WTC11 (cell line): ENCODE measurements at regions not wholly inside any gene's neighbourhood (a gene's known extent, or its start where the extent isn't known, plus 50 kb on each side); places are given as distances from the start of the nearest gene placed in this dataset.

Experiments
- ATAC-seq: fragments of 200-7000 bp; cut with Tn5 transposase; 2 replicates; pipeline ENCODE4 v1.10.0; 2021; ENCODE audit warnings: mild to moderate bottlenecking, moderate library complexity
- CTCF ChIA-PET: fragments of 300-600 bp; sonication (Branson Sonifier 250); formaldehyde crosslinking; loops from one replicate; lab custom pipeline; 2021; ENCODE audit warnings: antibody characterized with exemption; lab: Charles Lee
- POLR2A ChIA-PET: fragments of 350-600 bp; sonication (Branson Sonifier 250); formaldehyde crosslinking; loops from one replicate; lab custom pipeline; 2021; ENCODE audit warnings: antibody characterized with exemption; lab: Charles Lee
- DNase-seq: peaks from one replicate; pipeline ENCODE4 v3.0.0; 2021; ENCODE audit warnings: low spot score
- H3K27ac Mint-ChIP-seq: 2 replicates; pipeline ENCODE4 v1.8.0; 2021; ENCODE audit warnings: mixed read lengths
- H3K27me3 Mint-ChIP-seq: 2 replicates; pipeline ENCODE4 v1.8.0; 2021; ENCODE audit warnings: low read depth, mild to moderate bottlenecking, moderate library complexity, mixed read lengths
- H3K36me3 Mint-ChIP-seq: 2 replicates; pipeline ENCODE4 v1.8.0; 2021; ENCODE audit warnings: mixed read lengths
- H3K4me1 Mint-ChIP-seq: 2 replicates; pipeline ENCODE4 v1.8.0; 2022; ENCODE audit warnings: mixed read lengths
- H3K4me3 Mint-ChIP-seq: 2 replicates; pipeline ENCODE4 v1.8.0; 2021; ENCODE audit warnings: mild to moderate bottlenecking, moderate library complexity, mixed read lengths
- H3K9me3 Mint-ChIP-seq: 2 replicates; pipeline ENCODE4 v1.8.0; 2021; ENCODE audit warnings: mixed read lengths
- E2F1 ChIP-seq: sonication (generic); formaldehyde crosslinking; IDR thresholded peaks from 2 replicates; pipeline ENCODE4 v1.8.0; 2022; ENCODE audit warnings: mild to moderate bottlenecking, missing genetic modification reagents
- ELF4 ChIP-seq: sonication (generic); formaldehyde crosslinking; IDR thresholded peaks from 2 replicates; pipeline ENCODE4 v1.8.1; 2022; ENCODE audit warnings: low read depth, mild to moderate bottlenecking, moderate library complexity, missing genetic modification reagents
- FOXP1 ChIP-seq: sonication (generic); formaldehyde crosslinking; IDR thresholded peaks from 2 replicates; pipeline ENCODE4 v1.8.0; 2022; ENCODE audit warnings: missing genetic modification reagents, mild to moderate bottlenecking, moderate library complexity, borderline replicate concordance
- IRF1 ChIP-seq: sonication (generic); formaldehyde crosslinking; IDR thresholded peaks from 2 replicates; pipeline ENCODE4 v1.8.0; 2023; ENCODE audit warnings: missing genetic modification reagents
- IRF2 ChIP-seq: sonication (generic); formaldehyde crosslinking; IDR thresholded peaks from 2 replicates; pipeline ENCODE4 v1.8.0; 2022; ENCODE audit warnings: low read depth, missing genetic modification reagents, borderline replicate concordance
- MAX ChIP-seq: sonication (generic); formaldehyde crosslinking; IDR thresholded peaks from 2 replicates; pipeline ENCODE4 v1.8.0; 2022; ENCODE audit warnings: mild to moderate bottlenecking, missing genetic modification reagents
- NFYB ChIP-seq: sonication (generic); formaldehyde crosslinking; conservative IDR thresholded peaks from 2 replicates; pipeline ENCODE4 v1.8.0; 2022; ENCODE audit warnings: low read depth, missing genetic modification reagents
- NR1H2 ChIP-seq: sonication (generic); formaldehyde crosslinking; IDR thresholded peaks from 2 replicates; pipeline ENCODE4 v1.9.0; 2021; ENCODE audit warnings: mild to moderate bottlenecking, moderate library complexity, missing genetic modification reagents
- NR2C2 ChIP-seq: sonication (generic); formaldehyde crosslinking; IDR thresholded peaks from 2 replicates; pipeline ENCODE4 v1.8.0; 2022; ENCODE audit warnings: mild to moderate bottlenecking, missing genetic modification reagents
- RORB ChIP-seq: fragments of 250-450 bp; sonication (Bioruptor Pico); IDR thresholded peaks from 2 replicates; pipeline ENCODE4 v1.9.0; 2021; ENCODE audit warnings: mild to moderate bottlenecking
- SMAD4 ChIP-seq: sonication (generic); formaldehyde crosslinking; IDR thresholded peaks from 2 replicates; pipeline ENCODE4 v1.8.0; 2022; ENCODE audit warnings: mild to moderate bottlenecking, missing genetic modification reagents
- TEAD1 ChIP-seq: sonication (generic); formaldehyde crosslinking; IDR thresholded peaks from 2 replicates; pipeline ENCODE4 v1.8.0; 2022; ENCODE audit warnings: mild to moderate bottlenecking, missing genetic modification reagents
- TEAD4 ChIP-seq: sonication (generic); formaldehyde crosslinking; IDR thresholded peaks from 2 replicates; pipeline ENCODE4 v1.8.0; 2022; ENCODE audit warnings: mild to moderate bottlenecking, missing genetic modification reagents
- ZNF671 ChIP-seq: fragments of 250-450 bp; sonication (Bioruptor Pico); IDR thresholded peaks from 2 replicates; pipeline ENCODE4 v1.8.0; 2021; ENCODE audit warnings: mild to moderate bottlenecking
- TF ChIP-seq, protein P1 (sequence below): sonication (generic); formaldehyde crosslinking; IDR thresholded peaks from 2 replicates; pipeline ENCODE4 v1.8.1; 2022; ENCODE audit warnings: low read depth, mild to moderate bottlenecking, moderate library complexity, missing genetic modification reagents, borderline replicate concordance
- TF ChIP-seq, protein P2 (sequence below): fragments of 250-450 bp; sonication (Bioruptor Pico); IDR thresholded peaks from 2 replicates; pipeline ENCODE4 v1.8.0; 2021; ENCODE audit warnings: mild to moderate bottlenecking
- TF ChIP-seq, protein P3 (sequence below): sonication (generic); formaldehyde crosslinking; IDR thresholded peaks from 2 replicates; pipeline ENCODE4 v1.8.1; 2023; ENCODE audit warnings: mild to moderate bottlenecking, missing genetic modification reagents

DNA sequence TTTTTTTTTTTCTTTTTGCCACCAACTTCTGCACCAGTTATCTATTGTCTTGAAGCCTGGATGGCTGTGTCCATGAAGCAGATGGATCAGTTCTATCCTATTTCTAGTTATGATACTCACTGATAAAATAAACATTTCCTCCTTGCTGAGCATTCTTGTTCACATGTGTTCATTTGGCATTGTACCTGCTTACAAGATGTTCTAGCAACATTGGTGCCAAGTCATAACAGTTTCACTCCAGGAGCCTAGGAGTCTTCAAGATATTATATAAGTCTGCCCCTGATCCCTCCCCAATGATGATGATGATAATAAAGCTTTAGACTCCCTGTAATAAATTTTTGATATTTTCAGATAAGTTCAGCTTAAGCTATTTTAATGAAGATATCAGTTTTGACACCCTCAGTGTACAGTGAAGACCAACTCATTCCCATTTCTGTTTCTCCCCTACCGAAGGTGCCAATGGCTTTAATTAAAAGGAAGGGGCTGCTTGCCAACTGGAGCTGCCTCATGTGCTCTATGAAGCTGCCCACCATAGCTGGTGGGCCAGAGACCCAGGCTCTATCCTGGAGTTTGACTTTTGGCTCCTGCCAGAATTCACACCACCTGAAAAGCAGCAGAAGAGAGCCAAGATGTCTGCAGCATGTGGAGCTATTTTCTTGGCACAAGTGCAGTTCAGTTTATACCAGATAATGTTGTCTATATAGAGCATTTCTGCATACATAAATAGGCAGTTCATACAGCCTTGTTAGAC, 265.4 kb upstream of the TET2 start:
- POLR2A ChIA-PET: no interaction called here

GRCh38 chr4:104890598-104891275, 255.9 kb upstream of the TET2 start:
- H3K36me3 Mint-ChIP-seq: no peaks in the 10 kb centered on the region
- CTCF ChIA-PET: no interaction called here
- H3K9me3 Mint-ChIP-seq: no peaks in the 10 kb centered on the region
- peaks cover 5% of the 10 kb centered on the region for H3K27me3 Mint-ChIP-seq
- TF ChIP-seq MAX (CRISPR knock-in tag) (no peak), SMAD4 (CRISPR knock-in tag) (no peak), TEAD1 (CRISPR knock-in tag) (no peak), ZNF671 (CRISPR knock-in tag) (no peak)
- no peak for ATAC-seq
- no peak for DNase-seq
- H3K4me1 Mint-ChIP-seq: no peaks in the 10 kb centered on the region
- no peak overlapping the region for H3K27ac Mint-ChIP-seq
- POLR2A ChIA-PET: no interaction called here
- H3K4me3 Mint-ChIP-seq: no peak overlapping the region

More for the DNA sequence above, 265.4 kb upstream of the TET2 start:
- no peaks in the 10 kb centered on the region for H3K9me3 Mint-ChIP-seq
- peaks cover 4% of the 10 kb centered on the region; the same call in 1 of the 2 replicates for H3K27me3 Mint-ChIP-seq
- peaks cover 4% of the 10 kb centered on the region; the same call in 1 of the 2 replicates for H3K4me1 Mint-ChIP-seq
- CTCF ChIA-PET: no interaction called here
- DNase-seq (no peak), ATAC-seq (no peak)
- no peaks in the 10 kb centered on the region for H3K36me3 Mint-ChIP-seq
- no peak overlapping the region for H3K27ac Mint-ChIP-seq
- H3K4me3 Mint-ChIP-seq: no peak overlapping the region
- TF ChIP-seq, protein P1, sequence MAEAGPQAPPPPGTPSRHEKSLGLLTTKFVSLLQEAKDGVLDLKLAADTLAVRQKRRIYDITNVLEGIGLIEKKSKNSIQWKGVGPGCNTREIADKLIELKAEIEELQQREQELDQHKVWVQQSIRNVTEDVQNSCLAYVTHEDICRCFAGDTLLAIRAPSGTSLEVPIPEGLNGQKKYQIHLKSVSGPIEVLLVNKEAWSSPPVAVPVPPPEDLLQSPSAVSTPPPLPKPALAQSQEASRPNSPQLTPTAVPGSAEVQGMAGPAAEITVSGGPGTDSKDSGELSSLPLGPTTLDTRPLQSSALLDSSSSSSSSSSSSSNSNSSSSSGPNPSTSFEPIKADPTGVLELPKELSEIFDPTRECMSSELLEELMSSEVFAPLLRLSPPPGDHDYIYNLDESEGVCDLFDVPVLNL (CRISPR knock-in tag): no peak
- no peak for TF ChIP-seq IRF1
- TF ChIP-seq, protein P2, sequence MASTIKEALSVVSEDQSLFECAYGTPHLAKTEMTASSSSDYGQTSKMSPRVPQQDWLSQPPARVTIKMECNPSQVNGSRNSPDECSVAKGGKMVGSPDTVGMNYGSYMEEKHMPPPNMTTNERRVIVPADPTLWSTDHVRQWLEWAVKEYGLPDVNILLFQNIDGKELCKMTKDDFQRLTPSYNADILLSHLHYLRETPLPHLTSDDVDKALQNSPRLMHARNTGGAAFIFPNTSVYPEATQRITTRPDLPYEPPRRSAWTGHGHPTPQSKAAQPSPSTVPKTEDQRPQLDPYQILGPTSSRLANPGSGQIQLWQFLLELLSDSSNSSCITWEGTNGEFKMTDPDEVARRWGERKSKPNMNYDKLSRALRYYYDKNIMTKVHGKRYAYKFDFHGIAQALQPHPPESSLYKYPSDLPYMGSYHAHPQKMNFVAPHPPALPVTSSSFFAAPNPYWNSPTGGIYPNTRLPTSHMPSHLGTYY (CRISPR knock-in tag): no peak
- TF ChIP-seq FOXP1: no peak
- TF ChIP-seq NFYB (CRISPR knock-in tag): no peak
- no peak for TF ChIP-seq TEAD4 (CRISPR knock-in tag)
- TF ChIP-seq RORB (CRISPR knock-in tag): no peak
- TF ChIP-seq IRF2: no peak
- no peak for TF ChIP-seq E2F1
- TF ChIP-seq, protein P3, sequence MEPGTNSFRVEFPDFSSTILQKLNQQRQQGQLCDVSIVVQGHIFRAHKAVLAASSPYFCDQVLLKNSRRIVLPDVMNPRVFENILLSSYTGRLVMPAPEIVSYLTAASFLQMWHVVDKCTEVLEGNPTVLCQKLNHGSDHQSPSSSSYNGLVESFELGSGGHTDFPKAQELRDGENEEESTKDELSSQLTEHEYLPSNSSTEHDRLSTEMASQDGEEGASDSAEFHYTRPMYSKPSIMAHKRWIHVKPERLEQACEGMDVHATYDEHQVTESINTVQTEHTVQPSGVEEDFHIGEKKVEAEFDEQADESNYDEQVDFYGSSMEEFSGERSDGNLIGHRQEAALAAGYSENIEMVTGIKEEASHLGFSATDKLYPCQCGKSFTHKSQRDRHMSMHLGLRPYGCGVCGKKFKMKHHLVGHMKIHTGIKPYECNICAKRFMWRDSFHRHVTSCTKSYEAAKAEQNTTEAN: no peak
- TF ChIP-seq NR1H2 (CRISPR knock-in tag): no peak
- no peak for TF ChIP-seq NR2C2 (CRISPR knock-in tag)
- no peak for TF ChIP-seq ELF4 (CRISPR knock-in tag)
